Uterus (tissue), 3 donors: ENCODE measurements at regions not wholly inside any gene's neighbourhood (a gene's known extent, or its start where the extent isn't known, plus 50 kb on each side); places are given as distances from the start of the nearest gene placed in this dataset.

Experiments used
- DNase-seq, 2 donors: peaks; one replicate each; pipeline ENCODE4 v3.0.0-alpha.2; 2019 to 2020
- H3K27ac ChIP-seq, 2 donors: fragments of 200-600 bp; sonication (generic); 1 replicate in 1 of 2; 2 replicates in 1 of 2; pipeline ENCODE4 v1.5.1; 2016 to 2018
- H3K27me3 ChIP-seq, 2 donors: fragments of 200-600 bp; sonication (generic); one replicate each; pipeline ENCODE4 v1.5.1; 2018 to 2019; ENCODE audit warnings: control low read depth in 1 of 2
- H3K36me3 ChIP-seq, 2 donors: fragments of 200-600 bp; sonication (generic); one replicate each; pipeline ENCODE4 v1.5.1; 2019; ENCODE audit warnings: control low read depth in 1 of 2
- H3K4me1 ChIP-seq, 2 donors: fragments of 200-600 bp; sonication (generic); one replicate each; pipeline ENCODE4 v1.5.1; 2018 to 2019; ENCODE audit warnings: control low read depth in 1 of 2
- H3K4me3 ChIP-seq, 2 donors: fragments of 200-600 bp; sonication (generic); 1 replicate in 1 of 2; 2 replicates in 1 of 2; pipeline ENCODE4 v1.5.1; 2018 to 2019; ENCODE audit warnings: mild to moderate bottlenecking in 1 of 2
- H3K9me3 ChIP-seq, 2 donors: fragments of 200-600 bp; sonication (generic); one replicate each; pipeline ENCODE4 v1.5.1; 2019; ENCODE audit warnings: control low read depth in 1 of 2
- POLR2A ChIP-seq, 2 donors: fragments of 450-650 bp; IDR thresholded peaks; one replicate each; pipeline ENCODE4 v1.6.1; 2016; ENCODE audit warnings: antibody characterized with exemption in 2 of 2, mild to moderate bottlenecking in 1 of 2, moderate library complexity in 1 of 2
- intact Hi-C: fragments of 100-400 bp; cut with DNase I; formaldehyde crosslinking; loops from one replicate; pipeline ENCODE4 v1.15.1; 2023; ENCODE audit warnings: low total_unique reads
- TF ChIP-seq, protein P1 (sequence below), 4 experiments: fragments of 200-600 bp in 2 of 4; fragments of 450-650 bp in 2 of 4; sonication (generic) in 2 of 4; IDR thresholded peaks; one replicate each; pipeline ENCODE4 v1.5.1; 2016 to 2019; ENCODE audit warnings: antibody characterized with exemption in 4 of 4, mild to moderate bottlenecking in 2 of 4, moderate library complexity in 1 of 4
- donor health status: DM: yes; HTN: yes; CAD: no.

DNA sequence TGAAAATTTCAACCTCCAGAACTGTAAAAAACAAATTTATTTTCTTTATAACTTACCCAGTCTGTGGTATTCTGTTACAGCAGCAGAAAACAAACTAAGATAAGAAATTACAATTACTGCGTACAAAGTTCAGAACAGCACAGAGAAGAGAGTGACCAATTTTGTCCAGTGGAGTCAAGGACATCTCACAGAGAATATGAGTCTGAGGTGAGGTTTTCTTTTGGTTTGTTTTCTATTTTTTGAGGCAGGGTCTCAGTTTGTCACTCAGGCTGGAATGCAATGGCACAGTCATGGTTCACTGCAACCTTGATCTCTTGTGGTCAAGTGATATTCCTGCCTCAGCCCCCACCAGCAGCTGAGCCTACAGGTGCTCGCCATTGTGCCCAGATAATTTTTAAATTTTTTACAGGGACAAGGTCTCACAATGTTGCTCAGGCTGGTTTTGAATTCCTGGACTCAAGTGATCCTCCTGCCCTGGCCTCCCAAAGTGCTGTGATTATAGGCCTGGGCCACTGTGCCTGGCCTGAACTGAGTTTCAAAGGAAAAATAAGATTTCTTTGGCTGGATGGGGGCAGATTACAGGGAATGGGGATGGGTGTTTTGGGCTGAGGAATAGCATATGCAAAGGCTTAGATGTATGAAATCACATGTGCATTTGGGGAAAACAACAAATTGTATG lies 201.1 kb upstream of the USP24 start:
- no peak for TF ChIP-seq POLR2A (IDR thresholded peaks at IDR 0.05)
- TF ChIP-seq, protein P1, sequence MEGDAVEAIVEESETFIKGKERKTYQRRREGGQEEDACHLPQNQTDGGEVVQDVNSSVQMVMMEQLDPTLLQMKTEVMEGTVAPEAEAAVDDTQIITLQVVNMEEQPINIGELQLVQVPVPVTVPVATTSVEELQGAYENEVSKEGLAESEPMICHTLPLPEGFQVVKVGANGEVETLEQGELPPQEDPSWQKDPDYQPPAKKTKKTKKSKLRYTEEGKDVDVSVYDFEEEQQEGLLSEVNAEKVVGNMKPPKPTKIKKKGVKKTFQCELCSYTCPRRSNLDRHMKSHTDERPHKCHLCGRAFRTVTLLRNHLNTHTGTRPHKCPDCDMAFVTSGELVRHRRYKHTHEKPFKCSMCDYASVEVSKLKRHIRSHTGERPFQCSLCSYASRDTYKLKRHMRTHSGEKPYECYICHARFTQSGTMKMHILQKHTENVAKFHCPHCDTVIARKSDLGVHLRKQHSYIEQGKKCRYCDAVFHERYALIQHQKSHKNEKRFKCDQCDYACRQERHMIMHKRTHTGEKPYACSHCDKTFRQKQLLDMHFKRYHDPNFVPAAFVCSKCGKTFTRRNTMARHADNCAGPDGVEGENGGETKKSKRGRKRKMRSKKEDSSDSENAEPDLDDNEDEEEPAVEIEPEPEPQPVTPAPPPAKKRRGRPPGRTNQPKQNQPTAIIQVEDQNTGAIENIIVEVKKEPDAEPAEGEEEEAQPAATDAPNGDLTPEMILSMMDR (IDR thresholded peaks at IDR 0.05), result no peak
- Histone ChIP-seq H3K4me3 (no peak overlapping the region), H3K27ac (no peak overlapping the region), H3K9me3 (no peaks in the 10 kb centered on the region), H3K4me1 (no peaks in the 10 kb centered on the region), H3K36me3 (no peaks in the 10 kb centered on the region), H3K27me3 (no peaks in the 10 kb centered on the region)
- no peak for DNase-seq
- intact Hi-C loops, result no loop called here

DNA sequence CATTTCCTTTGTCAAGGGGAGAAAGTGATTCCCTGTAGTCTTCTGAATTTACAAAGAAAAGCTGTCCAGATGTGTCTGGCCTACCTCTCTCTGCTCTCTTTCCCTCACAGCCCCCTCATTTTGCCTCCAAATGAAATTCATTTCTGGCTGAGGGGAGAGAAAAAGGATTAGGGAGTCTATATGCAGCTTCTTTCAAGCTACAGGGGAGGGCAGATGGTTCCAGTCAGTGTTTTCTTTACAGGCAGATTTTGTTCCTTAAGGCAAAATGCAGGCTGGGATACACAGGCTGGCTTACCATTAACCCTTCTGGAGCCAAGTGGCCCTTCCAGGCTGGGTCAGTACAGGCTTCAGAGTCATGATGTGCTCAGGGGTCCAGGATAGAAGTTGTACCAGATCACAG lies 198.1 kb upstream of the USP24 start:
- Histone ChIP-seq H3K4me3 (no peak overlapping the region), H3K27ac (no peak overlapping the region), H3K36me3 (no peaks in the 10 kb centered on the region), H3K4me1 (no peaks in the 10 kb centered on the region), H3K9me3 (no peaks in the 10 kb centered on the region), H3K27me3 (no peaks in the 10 kb centered on the region)
- intact Hi-C loops, result no loop called here
- DNase-seq, result no peak
- TF ChIP-seq, protein P1 (IDR thresholded peaks at IDR 0.05), result no peak
- no peak for TF ChIP-seq POLR2A (IDR thresholded peaks at IDR 0.05)

DNA sequence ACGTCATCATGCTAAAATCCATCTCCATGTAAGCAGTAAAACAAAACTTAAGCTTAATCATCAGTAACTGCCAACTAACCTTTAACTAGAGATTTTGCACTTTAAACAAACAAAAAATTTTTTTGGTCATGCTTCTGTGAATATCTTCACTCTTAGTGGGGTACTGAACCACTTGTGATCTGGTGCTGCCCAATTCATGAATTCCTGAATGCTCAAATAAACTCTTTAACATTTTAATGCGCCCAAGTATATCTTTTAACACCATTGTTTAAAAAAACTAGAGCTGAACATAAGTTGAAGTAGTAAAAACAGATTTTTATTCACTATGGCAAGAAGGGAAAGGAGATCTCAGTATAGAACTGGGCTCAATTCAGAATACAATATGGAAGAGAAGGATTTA lies 196.9 kb upstream of the USP24 start:
- intact Hi-C loops, result no loop called here
- TF ChIP-seq POLR2A (IDR thresholded peaks at IDR 0.05), result no peak
- TF ChIP-seq, protein P1 (IDR thresholded peaks at IDR 0.05), result no peak
- Histone ChIP-seq H3K9me3 (no peaks in the 10 kb centered on the region), H3K36me3 (no peaks in the 10 kb centered on the region), H3K27me3 (no peaks in the 10 kb centered on the region), H3K4me1 (no peaks in the 10 kb centered on the region), H3K27ac (no peak overlapping the region), H3K4me3 (no peak overlapping the region)
- DNase-seq, result no peak

DNA sequence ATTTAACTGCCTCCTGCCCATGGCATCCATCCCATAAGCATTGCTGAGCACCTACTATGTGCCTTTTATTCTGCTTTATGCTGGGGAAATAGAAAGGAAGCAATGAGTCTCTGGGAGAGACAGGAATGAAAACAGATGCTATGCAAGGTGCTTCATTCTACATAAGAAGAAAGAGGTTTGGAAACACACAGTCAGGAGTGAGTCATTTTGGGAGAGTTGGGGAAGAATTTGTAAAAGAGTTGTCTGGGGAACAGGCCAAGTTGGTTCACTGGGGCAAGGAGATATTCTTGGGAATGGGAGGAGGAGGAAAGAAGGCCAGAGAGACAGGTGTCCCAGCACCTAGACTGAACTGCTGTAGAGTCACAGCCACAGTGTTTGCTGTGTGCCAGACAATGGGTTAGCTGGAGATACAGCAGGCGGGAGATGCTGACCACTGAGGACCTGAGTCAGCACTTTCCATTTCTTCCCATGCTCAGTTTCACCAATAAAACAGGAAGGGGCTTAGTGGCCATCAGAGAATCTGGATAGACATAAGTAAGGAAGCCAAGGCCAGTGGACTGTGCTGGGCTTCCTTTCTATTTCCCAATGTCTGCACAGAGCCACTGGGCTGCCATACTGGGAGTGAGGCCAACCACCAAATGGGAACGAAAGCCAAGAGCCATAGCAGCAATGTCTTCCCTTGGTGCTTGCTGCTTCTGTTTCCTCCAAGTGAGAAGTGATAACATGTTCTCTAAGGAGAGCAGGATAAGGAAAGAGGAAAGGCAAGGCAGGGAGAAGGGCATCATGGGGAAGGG lies 187.7 kb upstream of the USP24 start:
- H3K27me3 ChIP-seq, result no peaks in the 10 kb centered on the region
- intact Hi-C loops, result no loop called here
- H3K27ac ChIP-seq, result no peak overlapping the region
- H3K4me1 ChIP-seq, result no peaks in the 10 kb centered on the region
- H3K4me3 ChIP-seq, result no peak overlapping the region
- no peak for DNase-seq
- TF ChIP-seq POLR2A (IDR thresholded peaks at IDR 0.05), result no peak
- TF ChIP-seq, protein P1 (IDR thresholded peaks at IDR 0.05), result no peak
- H3K9me3 ChIP-seq, result no peaks in the 10 kb centered on the region
- no peaks in the 10 kb centered on the region for H3K36me3 ChIP-seq

DNA sequence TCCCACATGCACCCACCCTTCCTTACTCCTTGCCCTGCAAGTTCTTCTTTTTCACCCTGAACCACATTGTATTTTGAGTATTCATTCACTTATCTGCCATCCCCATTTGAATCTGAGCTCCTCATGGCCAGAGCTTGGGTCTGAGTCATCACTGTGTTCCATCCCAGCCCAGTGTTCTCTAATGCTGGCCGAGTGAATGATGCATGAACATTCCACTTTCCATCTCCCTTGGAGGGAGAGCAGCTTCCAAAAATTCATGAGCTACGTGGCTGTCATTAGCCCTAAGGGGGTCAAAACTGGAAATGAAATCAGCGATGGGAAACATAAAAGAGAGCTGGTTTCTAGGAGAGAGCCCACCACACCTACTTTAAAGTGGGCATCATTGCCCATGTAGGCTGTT lies 187.0 kb upstream of the USP24 start:
- TF ChIP-seq, protein P1 (IDR thresholded peaks at IDR 0.05), result no peak
- TF ChIP-seq POLR2A (IDR thresholded peaks at IDR 0.05), result no peak
- Histone ChIP-seq H3K36me3 (no peaks in the 10 kb centered on the region), H3K4me3 (no peak overlapping the region), H3K4me1 (no peaks in the 10 kb centered on the region), H3K9me3 (no peaks in the 10 kb centered on the region), H3K27ac (no peak overlapping the region), H3K27me3 (no peaks in the 10 kb centered on the region)
- no peak for DNase-seq
- intact Hi-C loops, result no loop called here
